Glutamatergic neuron (in vitro differentiated cells): ENCODE measurements at regions not wholly inside any gene's neighbourhood (a gene's known extent, or its start where the extent isn't known, plus 50 kb on each side); places are given as distances from the start of the nearest gene placed in this dataset.
A peak's percentile ranks its signal among the peaks of the same experiment; 100 is the strongest.
"Not testable (repeated sequence)": the region's sequence is repeated elsewhere in the genome, so short reads cannot be mapped to it uniquely, and the experiment has no call there.

Source experiments
- DNase-seq: peaks from one replicate; pipeline ENCODE4 v3.0.0; 2022
- H3K27ac Mint-ChIP-seq: one replicate; pipeline ENCODE4 v1.8.0; 2020; ENCODE audit warnings: mild to moderate bottlenecking, mixed read lengths, inconsistent platforms; ENCODE audit not compliant: unreplicated experiment
- H3K27me3 Mint-ChIP-seq: one replicate; pipeline ENCODE4 v1.8.0; 2020; ENCODE audit warnings: mild to moderate bottlenecking, moderate library complexity, mixed read lengths, inconsistent platforms; ENCODE audit not compliant: unreplicated experiment
- H3K36me3 Mint-ChIP-seq: one replicate; pipeline ENCODE4 v1.8.0; 2020; ENCODE audit warnings: mild to moderate bottlenecking, mixed read lengths, inconsistent platforms; ENCODE audit not compliant: unreplicated experiment
- H3K4me1 Mint-ChIP-seq: one replicate; pipeline ENCODE4 v1.8.0; 2020; ENCODE audit warnings: mild to moderate bottlenecking, low read depth, mixed read lengths, inconsistent platforms; ENCODE audit not compliant: unreplicated experiment
- H3K4me3 Mint-ChIP-seq: one replicate; pipeline ENCODE4 v1.8.0; 2020; ENCODE audit warnings: mild to moderate bottlenecking, mixed read lengths, inconsistent platforms; ENCODE audit not compliant: unreplicated experiment
- H3K9me3 Mint-ChIP-seq: one replicate; pipeline ENCODE4 v1.8.0; 2020; ENCODE audit warnings: mild to moderate bottlenecking, moderate library complexity, mixed read lengths, inconsistent platforms; ENCODE audit not compliant: unreplicated experiment
- TF ChIP-seq, protein P1 (sequence below): fragments of 200-600 bp; sonication (generic); IDR thresholded peaks from one replicate; pipeline ENCODE4 v1.5.0; 2021; ENCODE audit not compliant: partially characterized antibody, unreplicated experiment

DNA sequence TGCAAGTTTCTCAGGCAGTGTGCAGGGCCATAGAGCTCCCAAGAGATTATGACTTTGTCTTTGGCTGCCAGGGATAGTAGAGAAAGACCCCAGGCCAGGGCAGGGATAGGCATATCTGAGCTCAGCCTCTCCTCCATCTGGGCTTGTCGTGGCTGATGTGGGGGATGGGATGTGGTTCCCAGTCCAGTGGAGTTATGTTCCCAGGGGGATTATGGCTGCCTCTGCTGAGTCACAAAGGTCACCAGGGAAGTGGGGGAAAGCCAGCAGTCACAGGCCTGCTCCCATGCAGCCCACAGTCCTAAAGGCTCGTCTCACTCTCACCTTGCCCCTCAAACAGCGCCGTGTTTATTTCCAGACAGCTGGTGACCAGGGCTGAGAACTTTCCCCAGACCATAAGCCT lies 354.9 kb downstream of the SI start:
- H3K4me1 Mint-ChIP-seq, result peaks cover 3% of the 10 kb centered on the region
- H3K27ac Mint-ChIP-seq, result no peak overlapping the region
- no peak overlapping the region for H3K4me3 Mint-ChIP-seq
- no peaks in the 10 kb centered on the region for H3K9me3 Mint-ChIP-seq
- H3K27me3 Mint-ChIP-seq, result no peaks in the 10 kb centered on the region
- no peaks in the 10 kb centered on the region for H3K36me3 Mint-ChIP-seq
- TF ChIP-seq, protein P1, sequence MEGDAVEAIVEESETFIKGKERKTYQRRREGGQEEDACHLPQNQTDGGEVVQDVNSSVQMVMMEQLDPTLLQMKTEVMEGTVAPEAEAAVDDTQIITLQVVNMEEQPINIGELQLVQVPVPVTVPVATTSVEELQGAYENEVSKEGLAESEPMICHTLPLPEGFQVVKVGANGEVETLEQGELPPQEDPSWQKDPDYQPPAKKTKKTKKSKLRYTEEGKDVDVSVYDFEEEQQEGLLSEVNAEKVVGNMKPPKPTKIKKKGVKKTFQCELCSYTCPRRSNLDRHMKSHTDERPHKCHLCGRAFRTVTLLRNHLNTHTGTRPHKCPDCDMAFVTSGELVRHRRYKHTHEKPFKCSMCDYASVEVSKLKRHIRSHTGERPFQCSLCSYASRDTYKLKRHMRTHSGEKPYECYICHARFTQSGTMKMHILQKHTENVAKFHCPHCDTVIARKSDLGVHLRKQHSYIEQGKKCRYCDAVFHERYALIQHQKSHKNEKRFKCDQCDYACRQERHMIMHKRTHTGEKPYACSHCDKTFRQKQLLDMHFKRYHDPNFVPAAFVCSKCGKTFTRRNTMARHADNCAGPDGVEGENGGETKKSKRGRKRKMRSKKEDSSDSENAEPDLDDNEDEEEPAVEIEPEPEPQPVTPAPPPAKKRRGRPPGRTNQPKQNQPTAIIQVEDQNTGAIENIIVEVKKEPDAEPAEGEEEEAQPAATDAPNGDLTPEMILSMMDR, result no peak
- DNase-seq, result peak; percentile 17

DNA sequence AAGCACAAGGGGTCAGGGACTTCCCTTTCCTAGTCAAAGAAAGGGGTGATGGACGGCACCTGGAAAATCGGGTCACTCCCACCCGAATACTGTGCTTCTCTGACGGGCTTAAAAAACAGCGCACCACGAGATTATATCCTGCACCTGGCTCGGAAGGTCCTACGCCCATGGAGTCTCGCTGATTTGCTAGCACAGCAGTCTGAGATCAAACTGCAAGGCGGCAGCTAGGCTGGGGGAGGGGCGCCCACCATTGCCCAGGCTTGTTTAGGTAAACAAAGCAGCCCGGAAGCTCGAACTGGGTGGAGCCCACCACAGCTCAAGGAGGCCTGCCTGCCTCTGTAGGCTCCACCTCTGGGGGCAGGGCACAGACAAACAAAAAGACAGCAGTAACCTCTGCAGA lies 375.5 kb downstream of the SI start:
- not testable (repeated sequence) for H3K27me3 Mint-ChIP-seq, H3K4me1 Mint-ChIP-seq, DNase-seq, H3K9me3 Mint-ChIP-seq, H3K27ac Mint-ChIP-seq, H3K4me3 Mint-ChIP-seq, H3K36me3 Mint-ChIP-seq

DNA sequence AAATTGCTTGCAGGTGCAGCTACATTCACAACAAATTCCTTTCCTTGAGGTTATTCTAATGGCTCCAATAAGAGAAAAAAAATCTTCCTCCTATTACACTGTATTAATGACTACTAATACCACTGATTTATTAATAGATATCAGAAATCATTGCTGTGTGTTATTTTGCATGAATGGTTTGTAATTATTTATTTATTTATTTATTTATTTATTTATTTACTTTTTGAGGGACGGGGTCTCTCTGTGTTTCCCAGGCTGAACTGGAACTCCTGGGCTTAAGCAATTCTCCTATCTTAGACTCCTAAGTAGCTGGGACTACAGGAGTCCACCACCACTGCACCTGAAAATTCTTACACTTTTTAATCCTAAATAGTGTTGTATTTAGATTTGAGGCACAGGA lies 390.4 kb downstream of the SI start:
- no peaks in the 10 kb centered on the region for H3K36me3 Mint-ChIP-seq
- no peak for DNase-seq
- H3K27ac Mint-ChIP-seq, result no peak overlapping the region
- H3K4me1 Mint-ChIP-seq, result no peaks in the 10 kb centered on the region
- TF ChIP-seq, protein P1, result no peak
- H3K9me3 Mint-ChIP-seq, result no peaks in the 10 kb centered on the region
- no peak overlapping the region for H3K4me3 Mint-ChIP-seq
- H3K27me3 Mint-ChIP-seq, result no peaks in the 10 kb centered on the region

DNA sequence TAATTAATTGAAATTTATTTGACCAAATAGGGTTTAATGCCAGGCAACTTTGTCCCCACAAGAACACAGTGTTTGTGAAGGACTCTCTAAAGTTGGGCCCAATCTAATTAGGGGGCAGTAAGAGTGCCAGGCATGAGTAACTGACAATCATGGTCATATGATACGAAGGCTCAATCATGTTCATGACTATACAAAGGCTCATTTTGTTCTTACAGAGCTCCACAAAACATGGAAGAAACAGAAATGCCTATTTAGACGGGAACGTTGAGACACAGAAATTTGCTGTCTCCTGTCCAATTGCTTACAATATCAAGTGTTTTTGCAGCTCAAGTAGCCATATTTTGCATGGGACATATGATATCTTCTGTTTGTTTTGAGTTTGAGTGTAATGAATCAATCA lies 391.1 kb downstream of the SI start:
- TF ChIP-seq, protein P1, result no peak
- Mint-ChIP-seq H3K9me3 (no peaks in the 10 kb centered on the region), H3K4me3 (no peak overlapping the region), H3K27ac (no peak overlapping the region), H3K4me1 (no peaks in the 10 kb centered on the region), H3K27me3 (no peaks in the 10 kb centered on the region), H3K36me3 (no peaks in the 10 kb centered on the region)
- DNase-seq, result no peak

DNA sequence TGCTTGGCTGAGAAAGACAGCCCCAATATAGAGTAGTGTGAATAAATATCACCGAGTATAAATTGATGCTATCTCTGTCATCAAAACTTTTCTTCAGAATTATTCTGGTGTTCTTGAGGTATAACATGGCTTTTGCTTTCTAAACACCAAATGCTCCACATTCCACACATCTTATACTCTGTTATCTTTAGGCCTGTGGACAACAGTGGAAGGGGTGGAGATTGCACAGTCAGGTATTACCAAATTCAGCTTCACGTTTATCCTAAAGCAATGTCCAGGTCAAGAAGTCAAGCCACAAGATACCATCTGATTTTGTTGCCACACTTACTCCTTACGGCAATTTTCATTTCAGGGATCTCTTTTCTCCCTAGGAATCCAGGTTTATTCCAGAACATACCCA lies 394.8 kb downstream of the SI start:
- TF ChIP-seq, protein P1, result no peak
- H3K4me1 Mint-ChIP-seq, result no peaks in the 10 kb centered on the region

DNA sequence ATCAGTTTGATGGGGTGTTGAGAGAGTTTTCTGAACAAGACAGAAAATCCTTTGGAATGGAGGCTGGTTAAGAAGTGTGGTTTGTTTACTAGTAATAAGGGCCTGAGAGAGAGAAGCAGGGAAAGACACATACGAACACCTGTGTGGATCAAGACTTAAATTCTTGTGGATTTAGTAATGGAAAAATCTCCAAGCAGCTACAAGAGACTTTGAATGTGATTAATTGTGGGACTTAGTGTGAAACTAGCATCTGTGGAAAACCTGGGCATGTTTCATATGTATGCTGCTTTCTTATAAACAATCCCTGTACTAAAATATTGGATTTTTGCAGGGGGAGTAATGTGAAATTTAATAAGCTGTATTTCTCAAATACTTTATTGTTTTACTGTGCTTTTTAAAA lies 399.1 kb downstream of the SI start:
- Mint-ChIP-seq H3K36me3 (no peaks in the 10 kb centered on the region), H3K4me3 (no peak overlapping the region), H3K27ac (no peak overlapping the region), H3K4me1 (no peaks in the 10 kb centered on the region), H3K9me3 (no peaks in the 10 kb centered on the region), H3K27me3 (no peaks in the 10 kb centered on the region)
- no peak for DNase-seq
- TF ChIP-seq, protein P1, result no peak

More for the DNA sequence above, 394.8 kb downstream of the SI start:
- DNase-seq, result no peak
- Mint-ChIP-seq H3K27me3 (no peaks in the 10 kb centered on the region), H3K36me3 (no peaks in the 10 kb centered on the region), H3K9me3 (no peaks in the 10 kb centered on the region), H3K4me3 (no peak overlapping the region), H3K27ac (no peak overlapping the region)
